SU-DHL-6 (cell line): ENCODE measurements at regions not wholly inside any gene's neighbourhood (a gene's known extent, or its start where the extent isn't known, plus 50 kb on each side); places are given as distances from the start of the nearest gene placed in this dataset.

Experiments used
- H2AFZ ChIP-seq: fragments of 200-600 bp; sonication (generic); 2 replicates; pipeline ENCODE4 v1.6.1; 2014; ENCODE audit warnings: low read depth, mild to moderate bottlenecking, moderate library complexity, mixed read lengths, antibody characterized with exemption, low read length; ENCODE audit not compliant: severe bottlenecking
- H3F3A ChIP-seq: fragments of 200-600 bp; shearing (Covaris generic); 2 replicates; pipeline ENCODE4 v1.6.0; 2016; ENCODE audit warnings: antibody characterized with exemption, mild to moderate bottlenecking; ENCODE audit not compliant: insufficient read depth
- H3K27ac ChIP-seq: fragments of 200-600 bp; sonication (generic); 2 replicates; pipeline ENCODE4 v1.5.1; 2016; ENCODE audit warnings: low read depth, mild to moderate bottlenecking, low read length, moderate library complexity, mixed read lengths
- H3K27me3 ChIP-seq: fragments of 200-600 bp; sonication (generic), shearing (Covaris generic); 2 replicates; pipeline ENCODE4 v1.6.0; 2014; ENCODE audit warnings: mild to moderate bottlenecking, low read length
- H3K36me3 ChIP-seq: fragments of 200-600 bp; sonication (generic); 2 replicates; pipeline ENCODE4 v1.6.1; 2014; ENCODE audit warnings: mild to moderate bottlenecking, low read length, mixed read lengths
- H3K4me2 ChIP-seq: fragments of 300-600, 200-600 bp; shearing (Covaris generic), sonication (generic); 2 replicates; pipeline ENCODE4 v1.6.0; 2014; ENCODE audit warnings: low read length, low read depth, mild to moderate bottlenecking; ENCODE audit not compliant: poor library complexity, severe bottlenecking
- H3K4me3 ChIP-seq: fragments of 200-600 bp; sonication (generic); 2 replicates; pipeline ENCODE4 v1.5.1; 2014; ENCODE audit warnings: antibody characterized with exemption, low read length, mild to moderate bottlenecking, mixed read lengths; ENCODE audit not compliant: insufficient read depth, poor library complexity, severe bottlenecking
- H3K79me2 ChIP-seq: fragments of 200-600 bp; sonication (generic); 2 replicates; pipeline ENCODE4 v1.6.1; 2014; ENCODE audit warnings: mild to moderate bottlenecking, low read length, moderate library complexity; ENCODE audit not compliant: insufficient read depth
- H3K9ac ChIP-seq: fragments of 200-600 bp; sonication (generic); 2 replicates; pipeline ENCODE4 v1.7.0; 2014; ENCODE audit warnings: mild to moderate bottlenecking, low read length
- H3K9me2 ChIP-seq: fragments of 200-600 bp; sonication (generic); replicated peaks from 2 replicates; pipeline ENCODE4 v1.6.1; 2014; ENCODE audit warnings: low read length; ENCODE audit not compliant: insufficient read depth
- H3K9me3 ChIP-seq: fragments of 200-600 bp; sonication (generic); 2 replicates; pipeline ENCODE4 v1.6.1; 2014; ENCODE audit warnings: low read length, mixed read lengths; ENCODE audit not compliant: insufficient read depth
- H4K20me1 ChIP-seq: fragments of 200-600 bp; sonication (generic); 2 replicates; pipeline ENCODE4 v1.6.1; 2014; ENCODE audit warnings: low read depth, mild to moderate bottlenecking, antibody characterized with exemption, low read length, moderate library complexity, mixed read lengths
- EZH2phosphoT487 ChIP-seq: fragments of 200-600 bp; sonication (generic), shearing (Covaris generic); conservative IDR thresholded peaks from 2 replicates; pipeline ENCODE4 v1.6.1; 2018; ENCODE audit warnings: mild to moderate bottlenecking, antibody characterized with exemption, low read length, moderate library complexity, mixed read lengths
- TF ChIP-seq, protein P1 (sequence below): fragments of 200-600 bp; sonication (generic); IDR thresholded peaks from one replicate; pipeline ENCODE4 v1.5.1; 2017; ENCODE audit warnings: antibody characterized with exemption, mild to moderate bottlenecking, low read length, moderate library complexity; ENCODE audit not compliant: insufficient read depth, poor library complexity, severe bottlenecking

- Histone ChIP-seq H3K9me2 (no peaks in the 10 kb centered on the region), H2AFZ (no peak overlapping the region), H3K4me2 (no peak overlapping the region), H3K27ac (no peak overlapping the region), H3K36me3 (no peaks in the 10 kb centered on the region), H3K27me3 (no peaks in the 10 kb centered on the region), H3K79me2 (no peaks in the 10 kb centered on the region), H3K9ac (no peak overlapping the region), H3K4me3 (no peak overlapping the region), H3K9me3 (no peaks in the 10 kb centered on the region), H3F3A (no peaks in the 10 kb centered on the region), H4K20me1 (no peaks in the 10 kb centered on the region)
- TF ChIP-seq, protein P1, sequence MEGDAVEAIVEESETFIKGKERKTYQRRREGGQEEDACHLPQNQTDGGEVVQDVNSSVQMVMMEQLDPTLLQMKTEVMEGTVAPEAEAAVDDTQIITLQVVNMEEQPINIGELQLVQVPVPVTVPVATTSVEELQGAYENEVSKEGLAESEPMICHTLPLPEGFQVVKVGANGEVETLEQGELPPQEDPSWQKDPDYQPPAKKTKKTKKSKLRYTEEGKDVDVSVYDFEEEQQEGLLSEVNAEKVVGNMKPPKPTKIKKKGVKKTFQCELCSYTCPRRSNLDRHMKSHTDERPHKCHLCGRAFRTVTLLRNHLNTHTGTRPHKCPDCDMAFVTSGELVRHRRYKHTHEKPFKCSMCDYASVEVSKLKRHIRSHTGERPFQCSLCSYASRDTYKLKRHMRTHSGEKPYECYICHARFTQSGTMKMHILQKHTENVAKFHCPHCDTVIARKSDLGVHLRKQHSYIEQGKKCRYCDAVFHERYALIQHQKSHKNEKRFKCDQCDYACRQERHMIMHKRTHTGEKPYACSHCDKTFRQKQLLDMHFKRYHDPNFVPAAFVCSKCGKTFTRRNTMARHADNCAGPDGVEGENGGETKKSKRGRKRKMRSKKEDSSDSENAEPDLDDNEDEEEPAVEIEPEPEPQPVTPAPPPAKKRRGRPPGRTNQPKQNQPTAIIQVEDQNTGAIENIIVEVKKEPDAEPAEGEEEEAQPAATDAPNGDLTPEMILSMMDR = no peak
- no peak for TF ChIP-seq EZH2phosphoT487
Measured at GRCh38 chr19:30785458-30786137, 413.4 kb downstream of the ZNF536 start.

DNA sequence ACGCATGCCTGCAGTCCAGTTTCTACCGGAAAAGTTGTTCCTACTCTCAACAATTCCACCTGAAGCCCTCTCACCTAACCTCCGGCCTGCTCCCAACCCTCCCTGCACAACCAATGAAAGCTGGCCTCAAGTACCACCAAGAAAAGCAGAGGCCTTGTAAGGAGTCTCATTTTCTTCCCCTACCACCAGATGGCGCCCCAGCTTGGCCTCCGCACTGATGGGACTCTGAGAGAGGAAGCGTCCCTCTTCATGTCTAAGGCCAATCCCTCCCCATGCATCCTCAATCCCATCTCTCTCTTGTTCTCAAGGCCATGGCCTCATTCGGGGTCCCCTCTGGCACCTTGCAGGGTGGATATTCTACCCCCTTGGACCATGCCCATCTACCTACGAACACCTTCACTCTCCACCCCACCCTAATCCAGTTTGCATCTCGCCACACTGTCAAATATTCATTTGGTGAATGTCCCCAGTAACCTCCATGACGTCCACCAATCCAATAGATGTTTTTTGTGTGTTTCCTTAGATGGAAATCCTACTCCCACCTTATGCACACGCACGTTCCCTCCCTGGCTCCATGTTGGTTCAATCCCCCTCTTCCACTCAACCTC, 412.8 kb downstream of the ZNF536 start:
- no peak for TF ChIP-seq EZH2phosphoT487
- TF ChIP-seq, protein P1 = peak; percentile 66
- H3K9me3 ChIP-seq = no peaks in the 10 kb centered on the region
- H4K20me1 ChIP-seq = no peaks in the 10 kb centered on the region
- H3K36me3 ChIP-seq = no peaks in the 10 kb centered on the region
- H3K27ac ChIP-seq = no peak overlapping the region
- no peaks in the 10 kb centered on the region for H3K27me3 ChIP-seq
- no peaks in the 10 kb centered on the region for H3K79me2 ChIP-seq
- no peak overlapping the region for H2AFZ ChIP-seq
- no peak overlapping the region for H3K4me3 ChIP-seq
- H3K9me2 ChIP-seq = no peaks in the 10 kb centered on the region
- H3K9ac ChIP-seq = no peak overlapping the region
- no peak overlapping the region for H3K4me2 ChIP-seq
- H3F3A ChIP-seq = no peaks in the 10 kb centered on the region

DNA sequence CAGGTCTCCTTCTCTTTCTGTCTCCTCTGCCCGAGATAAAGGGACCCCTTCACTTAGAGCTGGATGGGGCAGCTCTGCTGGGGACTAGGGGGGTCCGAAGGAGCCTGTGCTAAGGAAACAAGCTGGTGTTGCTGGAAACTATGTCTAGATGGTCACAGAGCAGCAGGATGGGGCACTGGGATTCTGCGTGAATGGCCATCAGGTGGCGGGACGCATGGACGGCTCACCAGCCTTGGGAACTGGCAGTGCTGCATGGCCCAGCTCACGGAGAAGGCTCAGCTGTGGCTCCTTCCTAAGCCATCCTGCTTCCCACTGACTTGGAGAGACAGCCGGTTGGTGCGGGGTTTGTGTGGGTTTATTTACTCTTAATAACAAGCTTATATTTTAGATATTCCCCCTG, 411.8 kb downstream of the ZNF536 start:
- Histone ChIP-seq H3K79me2 (no peaks in the 10 kb centered on the region), H3K9me2 (no peaks in the 10 kb centered on the region), H3K36me3 (no peaks in the 10 kb centered on the region), H3F3A (no peaks in the 10 kb centered on the region), H3K27me3 (no peaks in the 10 kb centered on the region), H3K4me2 (no peak overlapping the region), H3K4me3 (no peak overlapping the region), H3K9me3 (no peaks in the 10 kb centered on the region), H3K9ac (no peak overlapping the region), H4K20me1 (no peaks in the 10 kb centered on the region), H3K27ac (no peak overlapping the region), H2AFZ (no peak overlapping the region)
- TF ChIP-seq EZH2phosphoT487 = no peak
- TF ChIP-seq, protein P1 = no peak
